HCT116 (cell line): ENCODE measurements at regions not wholly inside any gene's neighbourhood (a gene's known extent, or its start where the extent isn't known, plus 50 kb on each side); places are given as distances from the start of the nearest gene placed in this dataset.

Source experiments
- ATAC-seq: fragments of 200-7000 bp; cut with Tn5 transposase; 2 replicates; pipeline ENCODE4 v1.9.1; 2020; ENCODE audit warnings: mild to moderate bottlenecking, moderate library complexity
- BruUV-seq: library from RNA; stranded (reverse); fragments of 400-500 nt; replicated peaks from 2 replicates; lab custom pipeline; 2021; lab: Mats Ljungman, UMichigan
- CTCF ChIA-PET: fragments of 300-600 bp; sonication (Branson Sonifier 250); formaldehyde crosslinking; loops from one replicate; lab custom pipeline; 2021; ENCODE audit warnings: antibody characterized with exemption; lab: Charles Lee
- POLR2A ChIA-PET: fragments of 300-600, 350-600 bp; sonication (Branson Sonifier 250); formaldehyde crosslinking; loops from one replicate; lab custom pipeline; 2021; ENCODE audit warnings: antibody characterized with exemption; lab: Charles Lee
- RAD21 ChIA-PET, 2 experiments: fragments of 300-600 bp; sonication (Branson Sonifier 250); formaldehyde crosslinking; loops; one replicate each; lab custom pipeline; 2023; ENCODE audit warnings: low total read pairs in 2 of 2; ENCODE audit not compliant: uncharacterized antibody in 2 of 2, unreplicated experiment in 2 of 2, low non-redundant PET in 1 of 2; lab: Charles Lee
- DNase-seq: peaks from one replicate; pipeline ENCODE4 v3.0.0-alpha.2; 2010; ENCODE audit warnings: low read depth, low spot score
- H2AFZ ChIP-seq: fragments of 200-600 bp; shearing (Covaris generic), sonication (generic); 2 replicates; pipeline ENCODE4 v1.6.1; 2017; ENCODE audit warnings: low read depth, mixed run types, mixed read lengths, antibody characterized with exemption, low read length; ENCODE audit not compliant: poor library complexity, severe bottlenecking
- H3K27ac ChIP-seq: 2 replicates; pipeline ENCODE4 v1.5.1; 2012; ENCODE audit warnings: low read depth, low read length
- H3K27me3 ChIP-seq: fragments of 200-600 bp; sonication (generic); 2 replicates; pipeline ENCODE4 v1.6.1; 2016; ENCODE audit warnings: mixed run types, low read length, mixed read lengths; ENCODE audit not compliant: insufficient read depth
- H3K36me3 ChIP-seq, 2 experiments: fragments of 200-500 bp in 1 of 2; fragments of 200-600 bp in 1 of 2; sonication (Bioruptor generic) in 1 of 2; sonication (generic) in 1 of 2; 2 replicates each; pipeline versions ENCODE4 v1.5.1 to v1.6.1; 2014 to 2016; ENCODE audit warnings: low read length in 2 of 2, inconsistent platforms in 1 of 2, mixed read lengths in 1 of 2, mixed run types in 1 of 2; ENCODE audit not compliant: insufficient read depth in 2 of 2, control insufficient read depth in 1 of 2
- H3K4me1 ChIP-seq, 2 experiments: fragments of 200-600 bp in 1 of 2; sonication (generic) in 1 of 2; 2 replicates each; pipeline versions ENCODE4 v1.5.1 to v1.6.1; 2012 to 2017; ENCODE audit warnings: low read length in 2 of 2, inconsistent platforms in 1 of 2, mild to moderate bottlenecking in 1 of 2, mixed read lengths in 1 of 2, mixed run types in 1 of 2, moderate library complexity in 1 of 2; ENCODE audit not compliant: insufficient read depth in 2 of 2, control insufficient read depth in 1 of 2
- H3K4me2 ChIP-seq: fragments of 200-600 bp; sonication (generic); 2 replicates; pipeline ENCODE4 v1.6.1; 2017; ENCODE audit warnings: mixed run types, low read length, mixed read lengths
- H3K4me3 ChIP-seq, 2 experiments: fragments of 200-600 bp in 1 of 2; sonication (generic) in 1 of 2; replicated peaks in 1 of 2; 2 replicates each; pipeline ENCODE4 v1.5.1; 2011 to 2016; ENCODE audit warnings: low read length in 2 of 2, control low read depth in 1 of 2, low read depth in 1 of 2, mild to moderate bottlenecking in 1 of 2, mixed read lengths in 1 of 2, mixed run types in 1 of 2
- H3K79me2 ChIP-seq: fragments of 200-600 bp; sonication (generic); 2 replicates; pipeline ENCODE4 v1.6.1; 2017; ENCODE audit warnings: mild to moderate bottlenecking, mixed run types, low read length, moderate library complexity, mixed read lengths; ENCODE audit not compliant: insufficient read depth
- H3K9ac ChIP-seq: fragments of 200-600 bp; sonication (generic); 2 replicates; pipeline ENCODE4 v1.6.1; 2016; ENCODE audit warnings: low read length, mixed read lengths
- H3K9me2 ChIP-seq: fragments of 200-600 bp; sonication (generic), shearing (Covaris generic); 2 replicates; pipeline ENCODE4 v1.6.1; 2017; ENCODE audit warnings: mixed run types, mild to moderate bottlenecking, moderate library complexity; ENCODE audit not compliant: insufficient read depth
- H3K9me3 ChIP-seq, 2 experiments: fragments of 200-500 bp in 1 of 2; fragments of 200-600 bp in 1 of 2; sonication (Bioruptor generic) in 1 of 2; sonication (generic) in 1 of 2; 2 replicates each; pipeline ENCODE4 v1.6.1; 2014 to 2017; ENCODE audit warnings: low read length in 2 of 2, mixed read lengths in 2 of 2, inconsistent platforms in 1 of 2, low read depth in 1 of 2, mild to moderate bottlenecking in 1 of 2, mixed run types in 1 of 2, moderate library complexity in 1 of 2; ENCODE audit not compliant: control insufficient read depth in 1 of 2, insufficient read depth in 1 of 2
- H4K20me1 ChIP-seq: fragments of 200-600 bp; sonication (generic), shearing (Covaris generic); 2 replicates; pipeline ENCODE4 v1.6.1; 2017; ENCODE audit warnings: mixed run types, mild to moderate bottlenecking, moderate library complexity; ENCODE audit not compliant: insufficient read depth
- CBX3 ChIP-seq: IDR thresholded peaks from 2 replicates; pipeline ENCODE4 v1.6.1; 2012; ENCODE audit warnings: low read depth
- ELF1 ChIP-seq: IDR thresholded peaks from 2 replicates; pipeline ENCODE4 v1.6.1; 2012; ENCODE audit warnings: low read depth, borderline replicate concordance
- EZH2phosphoT487 ChIP-seq: fragments of 200-600 bp; IDR thresholded peaks from 2 replicates; pipeline ENCODE4 v1.6.1; 2018; ENCODE audit warnings: antibody characterized with exemption, borderline replicate concordance
- FOSL1 ChIP-seq: IDR thresholded peaks from 2 replicates; pipeline ENCODE4 v1.6.1; 2012; ENCODE audit warnings: low read depth
- POLR2AphosphoS5 ChIP-seq: IDR thresholded peaks from 2 replicates; pipeline ENCODE4 v1.6.1; 2011; ENCODE audit warnings: mild to moderate bottlenecking, low read depth, low read length, moderate library complexity
- RAD21 ChIP-seq: IDR thresholded peaks from 2 replicates; pipeline ENCODE4 v1.6.1; 2012; ENCODE audit warnings: low read depth, mild to moderate bottlenecking
- SRF ChIP-seq: IDR thresholded peaks from 2 replicates; pipeline ENCODE4 v1.6.1; 2012; ENCODE audit warnings: low read depth
- TCF7L2 ChIP-seq: IDR thresholded peaks from 2 replicates; pipeline ENCODE4 v1.7.0; 2011; ENCODE audit warnings: borderline replicate concordance, inconsistent platforms; ENCODE audit not compliant: insufficient read depth, insufficient read length; ENCODE audit errors: extremely low read depth
- YY1 ChIP-seq: IDR thresholded peaks from 2 replicates; pipeline ENCODE4 v1.6.1; 2011; ENCODE audit warnings: low read length, low read depth, moderate library complexity, mild to moderate bottlenecking; ENCODE audit not compliant: insufficient replicate concordance; ENCODE audit errors: extremely low read depth
- ZNF274 ChIP-seq: fragments of 200-500 bp; sonication (Bioruptor generic); IDR thresholded peaks from 2 replicates; pipeline ENCODE4 v1.6.1; 2014; ENCODE audit warnings: mild to moderate bottlenecking, low read depth, low read length, inconsistent platforms
- intact Hi-C: fragments of 100-400 bp; cut with micrococcal nuclease; formaldehyde crosslinking; loops from 2 replicates; pipeline ENCODE4 v1.10.0; 2022
- TF ChIP-seq, protein P1 (sequence below), 3 experiments: fragments of 200-600 bp in 1 of 3; sonication (generic) in 1 of 3; IDR thresholded peaks in 2 of 3; conservative IDR thresholded peaks in 1 of 3; 2 replicates each; pipeline ENCODE4 v1.5.1; 2012 to 2017; ENCODE audit warnings: low read depth in 2 of 3, low read length in 2 of 3, antibody characterized with exemption in 1 of 3, borderline replicate concordance in 1 of 3, control low read depth in 1 of 3, mild to moderate bottlenecking in 1 of 3, mixed read lengths in 1 of 3, mixed run types in 1 of 3, moderate library complexity in 1 of 3; ENCODE audit not compliant: insufficient read depth in 1 of 3
- TF ChIP-seq, protein P2 (sequence below): IDR thresholded peaks from 2 replicates; pipeline ENCODE4 v1.6.1; 2012
- TF ChIP-seq, protein P3 (sequence below): IDR thresholded peaks from 2 replicates; pipeline ENCODE4 v1.6.1; 2012; ENCODE audit warnings: low read depth

DNA sequence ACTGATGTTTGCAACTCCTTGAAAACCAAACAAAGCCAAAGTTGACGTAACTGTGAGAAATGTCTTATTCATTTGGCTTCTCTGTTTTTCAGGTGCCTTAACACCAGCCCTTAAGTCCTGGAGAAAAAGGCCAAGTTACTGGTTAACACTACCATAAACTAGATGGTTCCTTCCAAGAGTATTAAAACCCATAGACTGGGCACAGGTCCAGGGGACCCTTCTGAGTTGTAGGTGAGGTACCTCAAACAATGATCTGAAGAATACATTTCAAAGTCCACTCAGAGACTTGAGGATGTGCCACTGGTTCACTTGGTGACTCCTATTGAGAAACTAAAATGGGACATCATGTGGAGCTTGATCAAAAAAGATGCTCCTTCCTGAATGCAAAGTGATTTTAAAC lies 87.0 kb downstream of the NKX6-1 start:
- CTCF ChIA-PET, result no interaction called here
- no peaks in the 10 kb centered on the region for H3K9me3 ChIP-seq
- no peaks in the 10 kb centered on the region for H3K9me2 ChIP-seq
- no peaks in the 10 kb centered on the region for H3K27me3 ChIP-seq
- no peak overlapping the region for H2AFZ ChIP-seq
- no peak for ATAC-seq
- H4K20me1 ChIP-seq, result no peaks in the 10 kb centered on the region
- no peak overlapping the region for H3K27ac ChIP-seq
- TF ChIP-seq SRF, result no peak
- TF ChIP-seq, protein P1, sequence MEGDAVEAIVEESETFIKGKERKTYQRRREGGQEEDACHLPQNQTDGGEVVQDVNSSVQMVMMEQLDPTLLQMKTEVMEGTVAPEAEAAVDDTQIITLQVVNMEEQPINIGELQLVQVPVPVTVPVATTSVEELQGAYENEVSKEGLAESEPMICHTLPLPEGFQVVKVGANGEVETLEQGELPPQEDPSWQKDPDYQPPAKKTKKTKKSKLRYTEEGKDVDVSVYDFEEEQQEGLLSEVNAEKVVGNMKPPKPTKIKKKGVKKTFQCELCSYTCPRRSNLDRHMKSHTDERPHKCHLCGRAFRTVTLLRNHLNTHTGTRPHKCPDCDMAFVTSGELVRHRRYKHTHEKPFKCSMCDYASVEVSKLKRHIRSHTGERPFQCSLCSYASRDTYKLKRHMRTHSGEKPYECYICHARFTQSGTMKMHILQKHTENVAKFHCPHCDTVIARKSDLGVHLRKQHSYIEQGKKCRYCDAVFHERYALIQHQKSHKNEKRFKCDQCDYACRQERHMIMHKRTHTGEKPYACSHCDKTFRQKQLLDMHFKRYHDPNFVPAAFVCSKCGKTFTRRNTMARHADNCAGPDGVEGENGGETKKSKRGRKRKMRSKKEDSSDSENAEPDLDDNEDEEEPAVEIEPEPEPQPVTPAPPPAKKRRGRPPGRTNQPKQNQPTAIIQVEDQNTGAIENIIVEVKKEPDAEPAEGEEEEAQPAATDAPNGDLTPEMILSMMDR (IDR thresholded peaks at IDR 0.05 in 2 of 3, conservative IDR thresholded peaks at IDR 0.05 in 1 of 3; ENCODE audit: borderline replicate concordance in 1 of 3, insufficient read depth in 1 of 3, low read depth in 2 of 3, low read length in 2 of 3), result no peak
- TF ChIP-seq POLR2AphosphoS5, result no peak
- POLR2A ChIA-PET, result no interaction called here
- intact Hi-C loops, result no loop called here
- no TSS peak for BruUV-seq
- H3K4me2 ChIP-seq, result no peak overlapping the region
- no peaks in the 10 kb centered on the region for H3K4me1 ChIP-seq
- RAD21 ChIA-PET, result no interaction called here
- H3K4me3 ChIP-seq, result no peak overlapping the region
- no peak overlapping the region for H3K9ac ChIP-seq
- H3K79me2 ChIP-seq, result no peaks in the 10 kb centered on the region
- no peak for DNase-seq
- no peaks in the 10 kb centered on the region for H3K36me3 ChIP-seq

DNA sequence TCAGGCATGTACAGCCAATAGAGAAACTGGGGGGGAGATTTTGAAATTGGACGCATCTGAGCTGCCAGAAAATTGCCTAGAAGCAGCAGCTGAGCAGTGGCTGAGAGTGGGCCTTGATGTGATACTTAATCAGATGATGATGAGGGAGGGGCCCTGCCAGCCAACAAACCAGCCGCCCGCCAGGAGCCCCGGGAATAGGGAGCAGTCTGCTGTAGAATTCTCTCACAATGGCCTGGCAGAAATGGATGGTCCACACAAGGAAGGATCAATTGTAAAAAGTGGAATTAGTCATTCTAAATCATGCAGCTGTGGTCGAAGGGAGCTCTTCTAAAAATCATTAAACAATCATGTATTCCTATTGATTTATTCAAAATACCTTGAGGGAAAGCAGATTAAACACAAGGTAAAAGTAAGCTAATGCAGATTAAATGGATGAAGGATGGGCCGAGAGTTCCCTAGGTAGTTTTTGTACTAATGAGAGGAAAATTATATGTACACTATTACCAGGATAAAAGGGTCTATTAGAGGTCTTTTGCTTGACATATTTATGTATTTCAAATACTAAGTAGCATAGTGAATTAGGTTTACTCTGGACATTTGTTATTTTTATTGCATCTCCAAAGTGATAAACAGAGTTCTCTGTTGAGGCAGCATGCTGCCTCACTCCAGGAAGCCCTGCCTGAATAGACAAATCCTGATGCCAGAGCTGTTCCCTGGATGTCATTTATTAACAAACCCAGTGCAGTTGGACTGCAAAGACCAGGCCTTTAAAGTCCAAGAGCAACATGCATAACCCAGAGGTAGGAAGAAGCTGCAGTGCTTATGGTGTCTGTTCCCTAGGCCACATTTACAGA lies 91.3 kb downstream of the NKX6-1 start:
- POLR2A ChIA-PET, result no interaction called here
- no peaks in the 10 kb centered on the region for H3K9me3 ChIP-seq
- intact Hi-C loops, result no loop called here
- H4K20me1 ChIP-seq, result no peaks in the 10 kb centered on the region
- no peaks in the 10 kb centered on the region for H3K27me3 ChIP-seq
- no peak overlapping the region for H2AFZ ChIP-seq
- no peak overlapping the region for H3K4me2 ChIP-seq
- H3K4me1 ChIP-seq, result peaks cover 0 to 6% of the 10 kb centered on the region in 2 experiments; a peak in 1 of 4 replicates
- H3K36me3 ChIP-seq, result no peaks in the 10 kb centered on the region
- no peaks in the 10 kb centered on the region for H3K9me2 ChIP-seq
- RAD21 ChIA-PET, result no interaction called here
- H3K4me3 ChIP-seq, result no peak overlapping the region
- CTCF ChIA-PET, result no interaction called here
- ATAC-seq (no peak), DNase-seq (no peak)
- no peak overlapping the region for H3K27ac ChIP-seq
- H3K9ac ChIP-seq, result no peak overlapping the region
- no peaks in the 10 kb centered on the region for H3K79me2 ChIP-seq
- BruUV-seq, result no TSS peak
- TF ChIP-seq ELF1 (no peak), SRF (no peak), YY1 (no peak), POLR2AphosphoS5 (no peak), FOSL1 (no peak), ZNF274 (no peak), RAD21 (no peak), CBX3 (no peak), TCF7L2 (no peak), EZH2phosphoT487 (no peak)
- TF ChIP-seq, protein P2, sequence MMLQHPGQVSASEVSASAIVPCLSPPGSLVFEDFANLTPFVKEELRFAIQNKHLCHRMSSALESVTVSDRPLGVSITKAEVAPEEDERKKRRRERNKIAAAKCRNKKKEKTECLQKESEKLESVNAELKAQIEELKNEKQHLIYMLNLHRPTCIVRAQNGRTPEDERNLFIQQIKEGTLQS, result no peak
- TF ChIP-seq, protein P3, sequence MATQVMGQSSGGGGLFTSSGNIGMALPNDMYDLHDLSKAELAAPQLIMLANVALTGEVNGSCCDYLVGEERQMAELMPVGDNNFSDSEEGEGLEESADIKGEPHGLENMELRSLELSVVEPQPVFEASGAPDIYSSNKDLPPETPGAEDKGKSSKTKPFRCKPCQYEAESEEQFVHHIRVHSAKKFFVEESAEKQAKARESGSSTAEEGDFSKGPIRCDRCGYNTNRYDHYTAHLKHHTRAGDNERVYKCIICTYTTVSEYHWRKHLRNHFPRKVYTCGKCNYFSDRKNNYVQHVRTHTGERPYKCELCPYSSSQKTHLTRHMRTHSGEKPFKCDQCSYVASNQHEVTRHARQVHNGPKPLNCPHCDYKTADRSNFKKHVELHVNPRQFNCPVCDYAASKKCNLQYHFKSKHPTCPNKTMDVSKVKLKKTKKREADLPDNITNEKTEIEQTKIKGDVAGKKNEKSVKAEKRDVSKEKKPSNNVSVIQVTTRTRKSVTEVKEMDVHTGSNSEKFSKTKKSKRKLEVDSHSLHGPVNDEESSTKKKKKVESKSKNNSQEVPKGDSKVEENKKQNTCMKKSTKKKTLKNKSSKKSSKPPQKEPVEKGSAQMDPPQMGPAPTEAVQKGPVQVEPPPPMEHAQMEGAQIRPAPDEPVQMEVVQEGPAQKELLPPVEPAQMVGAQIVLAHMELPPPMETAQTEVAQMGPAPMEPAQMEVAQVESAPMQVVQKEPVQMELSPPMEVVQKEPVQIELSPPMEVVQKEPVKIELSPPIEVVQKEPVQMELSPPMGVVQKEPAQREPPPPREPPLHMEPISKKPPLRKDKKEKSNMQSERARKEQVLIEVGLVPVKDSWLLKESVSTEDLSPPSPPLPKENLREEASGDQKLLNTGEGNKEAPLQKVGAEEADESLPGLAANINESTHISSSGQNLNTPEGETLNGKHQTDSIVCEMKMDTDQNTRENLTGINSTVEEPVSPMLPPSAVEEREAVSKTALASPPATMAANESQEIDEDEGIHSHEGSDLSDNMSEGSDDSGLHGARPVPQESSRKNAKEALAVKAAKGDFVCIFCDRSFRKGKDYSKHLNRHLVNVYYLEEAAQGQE, result no peak
